ENCODE measurements at regions not wholly inside any gene's neighbourhood (a gene's known extent, or its start where the extent isn't known, plus 50 kb on each side); places are given as distances from the start of the nearest gene placed in this dataset.

DNA sequence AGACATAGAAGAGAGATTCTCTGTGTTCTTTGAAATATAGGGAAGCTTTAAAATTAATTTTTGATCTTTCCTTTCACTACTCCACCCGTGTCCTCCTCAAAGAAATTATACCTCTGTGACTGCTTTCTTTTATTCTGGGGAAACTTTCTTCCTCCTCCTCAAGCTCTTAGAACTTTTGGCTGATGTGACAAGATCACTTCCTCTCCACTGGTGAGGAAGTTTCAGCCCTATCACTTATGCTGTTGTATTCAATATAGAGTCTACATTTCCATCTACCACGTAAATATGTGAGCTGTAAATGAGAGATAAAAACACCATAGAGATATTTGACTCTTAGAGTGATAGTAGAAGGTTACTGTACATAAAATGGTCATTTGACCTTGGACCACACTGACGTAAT is 141.9 kb upstream of the SASH1 start:
- no peak for TF ChIP-seq ZNF281 (CRISPR knock-in tag; IDR thresholded peaks at IDR 0.05)
- no peak for TF ChIP-seq CTCF (IDR thresholded peaks at IDR 0.05)
- no peak for TF ChIP-seq MXD4 (CRISPR knock-in tag; IDR thresholded peaks at IDR 0.05; ENCODE audit: borderline replicate concordance)
- TF ChIP-seq, protein P1, sequence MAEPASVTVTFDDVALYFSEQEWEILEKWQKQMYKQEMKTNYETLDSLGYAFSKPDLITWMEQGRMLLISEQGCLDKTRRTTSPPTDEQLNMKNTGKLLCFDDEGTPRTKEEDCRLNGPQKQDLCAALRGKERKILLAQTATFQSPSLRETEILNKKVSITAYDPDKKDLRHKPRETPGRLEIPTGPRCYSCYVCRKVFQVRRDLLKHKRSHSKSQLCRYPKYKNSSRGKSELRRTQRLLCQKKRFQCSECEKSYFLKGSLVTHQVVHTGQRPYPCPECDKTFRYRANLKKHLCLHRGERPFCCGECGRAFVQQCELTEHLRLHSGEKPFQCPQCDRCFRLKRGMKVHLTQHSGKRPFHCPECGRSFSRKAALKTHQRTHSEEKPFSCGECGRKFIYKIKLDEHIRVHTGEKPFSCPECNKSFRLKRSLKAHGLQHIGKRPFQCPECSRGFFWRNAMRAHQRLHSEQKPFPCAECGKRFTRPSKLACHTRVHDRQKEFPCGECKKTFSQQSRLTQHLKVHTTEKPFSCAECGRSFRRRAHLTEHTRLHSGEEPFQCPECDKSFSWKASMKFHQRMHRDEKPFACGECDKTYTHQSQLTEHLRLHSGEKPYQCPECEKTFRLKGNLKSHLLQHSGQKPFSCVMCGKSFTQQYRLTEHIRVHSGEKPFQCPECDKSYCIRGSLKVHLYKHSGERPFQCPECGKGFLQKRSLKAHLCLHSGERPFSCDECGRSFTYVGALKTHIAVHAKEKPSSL (CRISPR knock-in tag; conservative IDR thresholded peaks at IDR 0.05) = no peak
- TF ChIP-seq, protein P2, sequence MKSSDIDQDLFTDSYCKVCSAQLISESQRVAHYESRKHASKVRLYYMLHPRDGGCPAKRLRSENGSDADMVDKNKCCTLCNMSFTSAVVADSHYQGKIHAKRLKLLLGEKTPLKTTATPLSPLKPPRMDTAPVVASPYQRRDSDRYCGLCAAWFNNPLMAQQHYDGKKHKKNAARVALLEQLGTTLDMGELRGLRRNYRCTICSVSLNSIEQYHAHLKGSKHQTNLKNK (CRISPR knock-in tag; IDR thresholded peaks at IDR 0.05) = no peak
